ENCODE measurements at regions not wholly inside any gene's neighbourhood (a gene's known extent, or its start where the extent isn't known, plus 50 kb on each side); places are given as distances from the start of the nearest gene placed in this dataset.

- no peak overlapping the region for H3K27ac ChIP-seq (ENCODE audit: extremely low read depth, low read depth, low read length)
- no peak for TF ChIP-seq ZNF114 (tag by site-specific recombination; IDR thresholded peaks at IDR 0.05)
- no peak for TF ChIP-seq ZNF837 (tag by site-specific recombination; IDR thresholded peaks at IDR 0.05)
- TF ChIP-seq TRIM28 (IDR thresholded peaks at IDR 0.05; ENCODE audit: borderline replicate concordance, low read length), result no peak
- TF ChIP-seq ZNF664 (tag by site-specific recombination; IDR thresholded peaks at IDR 0.05), result no peak
- TF ChIP-seq ZNF48 (tag by site-specific recombination; IDR thresholded peaks at IDR 0.05), result no peak
- H3K4me3 ChIP-seq (ENCODE audit: low read depth, low read length), result no peak overlapping the region
- ChIA-PET CTCF (interaction anchor here (0.7 to 1.0 kb wide), 3 partner anchors 13 to 106 kb away, joined by 3 read pairs; no protein-coding TSS in a partner anchor), POLR2A (no interaction called here)
- no peaks in the 10 kb centered on the region for H3K9me3 ChIP-seq (ENCODE audit: control insufficient read depth, insufficient read depth, low read depth, low read length)
- no peaks in the 10 kb centered on the region for H3K36me3 ChIP-seq (ENCODE audit: control insufficient read depth in 2 of 2, insufficient read depth in 1 of 2, low read length in 2 of 2)
- no peaks in the 10 kb centered on the region for H3K4me1 ChIP-seq (ENCODE audit: control insufficient read depth, insufficient read depth, low read length)
Measured at GRCh38 chr2:64931246-64932115, 57.7 kb upstream of the SLC1A4 start.

- no peaks in the 10 kb centered on the region for H3K36me3 ChIP-seq (ENCODE audit: control insufficient read depth in 2 of 2, insufficient read depth in 1 of 2, low read length in 2 of 2)
- no peaks in the 10 kb centered on the region for H3K9me3 ChIP-seq (ENCODE audit: control insufficient read depth, insufficient read depth, low read depth, low read length)
- ChIA-PET POLR2A (no interaction called here), CTCF (interaction anchor here (0.7 to 1.0 kb wide), 3 partner anchors 13 to 105 kb away, joined by 3 read pairs; no protein-coding TSS in a partner anchor)
- H3K27ac ChIP-seq (ENCODE audit: extremely low read depth, low read depth, low read length), result no peak overlapping the region
- TF ChIP-seq ZNF558 (tag by site-specific recombination; IDR thresholded peaks at IDR 0.05), result no peak
- no peak for TF ChIP-seq MEIS1 (CRISPR knock-in tag; IDR thresholded peaks at IDR 0.05; ENCODE audit: borderline replicate concordance)
- TF ChIP-seq PATZ1 (tag by site-specific recombination; IDR thresholded peaks at IDR 0.05), result no peak
- no peak for TF ChIP-seq ZNF37A (tag by site-specific recombination; IDR thresholded peaks at IDR 0.05)
- TF ChIP-seq ZNF843 (tag by site-specific recombination; IDR thresholded peaks at IDR 0.05), result no peak
- no peak for TF ChIP-seq INSM2 (tag by site-specific recombination; IDR thresholded peaks at IDR 0.05)
- no peak for TF ChIP-seq GLI2 (tag by site-specific recombination; IDR thresholded peaks at IDR 0.05; ENCODE audit: borderline replicate concordance, low read depth)
- TF ChIP-seq ZNF132 (tag by site-specific recombination; IDR thresholded peaks at IDR 0.05; ENCODE audit: borderline replicate concordance), result no peak
- no peak for TF ChIP-seq ZNF561 (tag by site-specific recombination; IDR thresholded peaks at IDR 0.05; ENCODE audit: borderline replicate concordance)
- TF ChIP-seq TRIM28 (IDR thresholded peaks at IDR 0.05; ENCODE audit: borderline replicate concordance, low read length), result no peak
- TF ChIP-seq ZNF121 (tag by site-specific recombination; IDR thresholded peaks at IDR 0.05), result no peak
- no peak for TF ChIP-seq ZNF560 (tag by site-specific recombination; IDR thresholded peaks at IDR 0.05; ENCODE audit: borderline replicate concordance)
- no peak for TF ChIP-seq ZNF626 (tag by site-specific recombination; IDR thresholded peaks at IDR 0.05)
- TF ChIP-seq ZNF146 (tag by site-specific recombination; IDR thresholded peaks at IDR 0.05), result no peak
- TF ChIP-seq ZNF704 (tag by site-specific recombination; IDR thresholded peaks at IDR 0.05), result no peak
- no peak for TF ChIP-seq GFI1B (tag by site-specific recombination; IDR thresholded peaks at IDR 0.05)
- no peak for TF ChIP-seq ZNF138 (tag by site-specific recombination; IDR thresholded peaks at IDR 0.05; ENCODE audit: borderline replicate concordance)
- TF ChIP-seq ZNF654 (tag by site-specific recombination; IDR thresholded peaks at IDR 0.05; ENCODE audit: low read depth), result no peak
- no peak for TF ChIP-seq TCF7L2 (IDR thresholded peaks at IDR 0.05; ENCODE audit: borderline replicate concordance, low read depth, low read length)
- no peak for TF ChIP-seq ZSCAN30 (tag by site-specific recombination; IDR thresholded peaks at IDR 0.05)
- no peaks in the 10 kb centered on the region for H3K4me1 ChIP-seq (ENCODE audit: control insufficient read depth, insufficient read depth, low read length)
- no peak overlapping the region for H3K4me3 ChIP-seq (ENCODE audit: low read depth, low read length)
Measured at GRCh38 chr2:64932116-64932370, 57.2 kb upstream of the SLC1A4 start.

Measured in HEK293 (cell line).